ENCODE measurements at regions not wholly inside any gene's neighbourhood (a gene's known extent, or its start where the extent isn't known, plus 50 kb on each side); places are given as distances from the start of the nearest gene placed in this dataset.

DNA sequence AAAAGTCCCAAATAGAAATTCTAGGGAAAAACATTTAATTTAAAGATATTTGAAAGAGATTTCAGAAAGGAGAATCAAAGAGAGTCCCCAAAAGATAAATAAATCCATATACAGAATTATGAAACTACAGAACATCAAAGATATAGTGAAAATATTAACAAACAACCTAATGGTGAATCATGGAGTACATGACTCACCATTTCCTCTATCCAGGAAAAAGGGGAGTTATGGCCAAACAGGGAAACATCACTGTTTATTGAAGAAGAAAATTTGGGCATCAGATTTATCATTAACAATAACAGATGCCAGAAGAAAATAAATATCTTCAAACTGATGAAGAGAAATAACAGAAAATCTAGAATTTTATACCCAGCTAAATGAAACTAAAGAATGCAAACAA lies 448.3 kb downstream of the CDH2 start:
- Histone ChIP-seq H3K4me1 (no peaks in the 10 kb centered on the region), H3K9me3 (no peaks in the 10 kb centered on the region), H3K27ac (no peak overlapping the region), H3K27me3 (no peaks in the 10 kb centered on the region), H3K36me3 (no peaks in the 10 kb centered on the region), H3K4me3 (no peak overlapping the region)
- no peak for TF ChIP-seq POLR2A (IDR thresholded peaks at IDR 0.05)
- TF ChIP-seq, protein P1, sequence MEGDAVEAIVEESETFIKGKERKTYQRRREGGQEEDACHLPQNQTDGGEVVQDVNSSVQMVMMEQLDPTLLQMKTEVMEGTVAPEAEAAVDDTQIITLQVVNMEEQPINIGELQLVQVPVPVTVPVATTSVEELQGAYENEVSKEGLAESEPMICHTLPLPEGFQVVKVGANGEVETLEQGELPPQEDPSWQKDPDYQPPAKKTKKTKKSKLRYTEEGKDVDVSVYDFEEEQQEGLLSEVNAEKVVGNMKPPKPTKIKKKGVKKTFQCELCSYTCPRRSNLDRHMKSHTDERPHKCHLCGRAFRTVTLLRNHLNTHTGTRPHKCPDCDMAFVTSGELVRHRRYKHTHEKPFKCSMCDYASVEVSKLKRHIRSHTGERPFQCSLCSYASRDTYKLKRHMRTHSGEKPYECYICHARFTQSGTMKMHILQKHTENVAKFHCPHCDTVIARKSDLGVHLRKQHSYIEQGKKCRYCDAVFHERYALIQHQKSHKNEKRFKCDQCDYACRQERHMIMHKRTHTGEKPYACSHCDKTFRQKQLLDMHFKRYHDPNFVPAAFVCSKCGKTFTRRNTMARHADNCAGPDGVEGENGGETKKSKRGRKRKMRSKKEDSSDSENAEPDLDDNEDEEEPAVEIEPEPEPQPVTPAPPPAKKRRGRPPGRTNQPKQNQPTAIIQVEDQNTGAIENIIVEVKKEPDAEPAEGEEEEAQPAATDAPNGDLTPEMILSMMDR (IDR thresholded peaks at IDR 0.05): no peak
- intact Hi-C loops (cut with DNase I; ENCODE audit: low total_unique reads): no loop called here
- no peak for DNase-seq

DNA sequence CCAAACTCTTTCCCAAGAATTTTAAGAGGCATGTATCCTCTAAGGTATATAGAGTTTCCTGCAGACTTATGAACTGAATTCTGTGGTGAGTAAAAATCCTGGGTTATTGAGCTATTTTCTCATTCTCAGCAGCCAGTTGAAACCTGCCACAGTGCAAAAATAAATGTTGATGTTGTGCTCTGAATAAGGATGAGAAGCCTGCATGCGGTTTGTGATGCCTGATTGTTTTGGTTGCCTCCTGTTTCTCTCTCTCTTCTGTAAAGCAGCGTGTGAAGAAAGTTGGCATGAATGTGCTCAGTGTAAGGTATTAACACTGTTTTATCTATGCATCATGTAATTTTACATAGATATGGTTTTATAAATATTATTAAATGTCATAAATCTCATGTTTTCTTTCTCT lies 452.6 kb downstream of the CDH2 start:
- Histone ChIP-seq H3K4me3 (no peak overlapping the region), H3K9me3 (no peaks in the 10 kb centered on the region), H3K4me1 (no peaks in the 10 kb centered on the region), H3K36me3 (no peaks in the 10 kb centered on the region), H3K27ac (no peak overlapping the region), H3K27me3 (no peaks in the 10 kb centered on the region)
- TF ChIP-seq, protein P1 (IDR thresholded peaks at IDR 0.05): no peak
- TF ChIP-seq POLR2A (IDR thresholded peaks at IDR 0.05): no peak
- no peak for DNase-seq
- intact Hi-C loops (cut with DNase I; ENCODE audit: low total_unique reads): no loop called here

DNA sequence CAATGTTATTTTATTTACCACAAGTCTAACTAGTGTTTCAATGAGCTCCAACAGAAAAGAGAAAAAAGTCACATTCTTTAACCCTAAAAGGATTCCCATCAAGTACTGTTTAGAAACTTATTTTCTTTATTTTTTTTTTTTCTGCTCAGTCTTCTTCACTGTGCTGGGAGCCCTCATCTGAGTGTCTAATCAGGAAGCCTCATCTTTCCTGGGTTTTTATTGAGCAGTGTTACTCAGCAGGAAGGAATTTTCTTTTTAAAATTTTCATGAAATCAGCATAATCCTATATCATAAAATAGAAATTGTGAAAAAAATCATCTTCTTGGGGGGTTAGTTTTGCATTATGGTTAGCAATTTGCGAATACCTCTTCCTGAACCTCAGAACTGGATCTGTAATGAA lies 453.8 kb downstream of the CDH2 start:
- intact Hi-C loops (cut with DNase I; ENCODE audit: low total_unique reads): no loop called here

DNA sequence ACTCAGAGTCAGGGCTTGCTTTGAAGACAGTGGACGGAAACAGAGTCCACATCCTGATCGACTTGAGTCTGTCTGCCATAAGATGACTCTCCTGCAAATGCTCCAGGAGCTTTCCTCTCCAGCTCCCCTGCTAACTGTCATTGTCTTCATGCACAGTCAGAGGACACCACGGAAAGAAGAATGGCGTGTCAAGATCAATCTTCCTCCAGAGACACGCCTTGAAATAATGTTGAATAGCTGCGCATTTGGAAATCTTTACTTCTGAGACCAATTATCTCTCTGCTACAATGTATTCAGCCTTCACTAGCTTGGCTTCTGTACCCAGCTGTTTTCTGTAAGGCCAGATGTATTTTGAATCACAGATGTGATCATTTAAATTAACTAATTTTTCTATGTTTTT lies 457.2 kb downstream of the CDH2 start:
- intact Hi-C loops (cut with DNase I; ENCODE audit: low total_unique reads): no loop called here
- no peak overlapping the region for H3K27ac ChIP-seq
- no peaks in the 10 kb centered on the region for H3K27me3 ChIP-seq
- no peak for DNase-seq
- TF ChIP-seq, protein P1 (IDR thresholded peaks at IDR 0.05): no peak
- no peak for TF ChIP-seq POLR2A (IDR thresholded peaks at IDR 0.05)
- no peaks in the 10 kb centered on the region for H3K36me3 ChIP-seq
- no peak overlapping the region for H3K4me3 ChIP-seq
- H3K9me3 ChIP-seq: no peaks in the 10 kb centered on the region
- H3K4me1 ChIP-seq: no peaks in the 10 kb centered on the region

More for the DNA sequence above, 453.8 kb downstream of the CDH2 start:
- Histone ChIP-seq H3K27me3 (no peaks in the 10 kb centered on the region), H3K4me3 (no peak overlapping the region), H3K36me3 (no peaks in the 10 kb centered on the region), H3K27ac (no peak overlapping the region), H3K9me3 (no peaks in the 10 kb centered on the region), H3K4me1 (no peaks in the 10 kb centered on the region)
- TF ChIP-seq POLR2A (IDR thresholded peaks at IDR 0.05): no peak
- TF ChIP-seq, protein P1 (IDR thresholded peaks at IDR 0.05): no peak
- no peak for DNase-seq

DNA sequence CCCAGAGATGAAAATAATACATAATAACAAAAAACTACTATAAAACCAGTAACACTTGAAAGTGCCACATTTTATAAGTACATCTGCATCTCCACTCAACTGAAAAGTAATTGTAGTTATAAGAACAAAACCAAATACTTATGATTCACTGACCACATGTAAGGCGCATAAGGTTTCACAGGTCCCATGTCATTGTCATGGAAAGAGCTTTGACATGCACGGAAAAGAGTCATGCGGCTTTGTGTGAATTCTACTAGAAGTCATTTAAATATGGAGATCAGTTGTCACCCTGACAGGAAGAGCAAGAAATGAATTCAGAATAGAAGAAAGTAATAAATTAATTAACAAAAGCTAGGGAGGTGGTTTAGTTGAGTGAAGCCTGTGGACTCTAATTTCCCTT lies 459.1 kb downstream of the CDH2 start:
- Histone ChIP-seq H3K4me3 (no peak overlapping the region), H3K27me3 (no peaks in the 10 kb centered on the region), H3K27ac (no peak overlapping the region), H3K36me3 (no peaks in the 10 kb centered on the region), H3K4me1 (no peaks in the 10 kb centered on the region), H3K9me3 (no peaks in the 10 kb centered on the region)
- TF ChIP-seq, protein P1 (IDR thresholded peaks at IDR 0.05): no peak
- TF ChIP-seq POLR2A (IDR thresholded peaks at IDR 0.05): no peak
- DNase-seq: no peak
- intact Hi-C loops (cut with DNase I; ENCODE audit: low total_unique reads): no loop called here

All from uterus (tissue), 3 donors.